Smooth muscle cell (in vitro differentiated cells): ENCODE measurements at regions not wholly inside any gene's neighbourhood (a gene's known extent, or its start where the extent isn't known, plus 50 kb on each side); places are given as distances from the start of the nearest gene placed in this dataset.

Experiments used
- DNase-seq: peaks from one replicate; lab custom pipeline; 2025; ENCODE audit not compliant: unreplicated experiment; lab: John Stamatoyannopoulos, UW
- H2AFZ ChIP-seq: fragments of 200-600 bp; sonication (generic); 2 replicates; pipeline ENCODE4 v1.6.0; 2016; ENCODE audit warnings: antibody characterized with exemption, low read depth, mild to moderate bottlenecking
- H3F3A ChIP-seq: fragments of 200-600 bp; sonication (generic); 2 replicates; pipeline ENCODE4 v1.6.0; 2017; ENCODE audit warnings: antibody characterized with exemption, low read depth
- H3K27ac ChIP-seq: fragments of 200-600 bp; sonication (generic); 2 replicates; pipeline ENCODE4 v1.5.1; 2016; ENCODE audit warnings: low read depth, mild to moderate bottlenecking
- H3K27me3 ChIP-seq: fragments of 200-600 bp; sonication (generic); 2 replicates; pipeline ENCODE4 v1.6.1; 2016; ENCODE audit warnings: low read depth, mild to moderate bottlenecking
- H3K36me3 ChIP-seq: fragments of 200-600 bp; sonication (generic); 2 replicates; pipeline ENCODE4 v1.5.1; 2016; ENCODE audit warnings: low read depth
- H3K4me1 ChIP-seq: fragments of 200-600 bp; sonication (generic); 2 replicates; pipeline ENCODE4 v1.5.1; 2016; ENCODE audit warnings: low read depth
- H3K4me2 ChIP-seq: fragments of 200-600 bp; sonication (generic); 2 replicates; pipeline ENCODE4 v1.6.0; 2016; ENCODE audit warnings: mild to moderate bottlenecking
- H3K4me3 ChIP-seq: fragments of 200-600 bp; sonication (generic); 2 replicates; pipeline ENCODE4 v1.5.1; 2016; ENCODE audit warnings: mild to moderate bottlenecking
- H3K79me2 ChIP-seq: fragments of 200-600 bp; sonication (generic); 2 replicates; pipeline ENCODE4 v1.6.0; 2016; ENCODE audit warnings: low read depth, mild to moderate bottlenecking
- H3K9ac ChIP-seq: fragments of 200-600 bp; sonication (generic); 2 replicates; pipeline ENCODE4 v1.6.0; 2016; ENCODE audit warnings: low read depth
- H3K9me3 ChIP-seq: fragments of 200-600 bp; sonication (generic); replicated peaks from 2 replicates; pipeline ENCODE4 v1.5.1; 2016; ENCODE audit warnings: low read depth
- H4K20me1 ChIP-seq: fragments of 200-600 bp; sonication (generic); 2 replicates; pipeline ENCODE4 v1.6.0; 2016; ENCODE audit warnings: low read depth
- WGBS: methylation state at CpG from one replicate; pipeline ENCODE4 v1.1.7; 2016; ENCODE audit warnings: low lambda C conversion rate; 5-methylcytosine and 5-hydroxymethylcytosine counted together
- TF ChIP-seq, protein P1 (sequence below): fragments of 200-600 bp; sonication (generic); IDR thresholded peaks from 2 replicates; pipeline ENCODE4 v1.5.1; 2017; ENCODE audit warnings: borderline replicate concordance, mild to moderate bottlenecking, antibody characterized with exemption; ENCODE audit not compliant: insufficient read depth, poor library complexity, severe bottlenecking

DNA sequence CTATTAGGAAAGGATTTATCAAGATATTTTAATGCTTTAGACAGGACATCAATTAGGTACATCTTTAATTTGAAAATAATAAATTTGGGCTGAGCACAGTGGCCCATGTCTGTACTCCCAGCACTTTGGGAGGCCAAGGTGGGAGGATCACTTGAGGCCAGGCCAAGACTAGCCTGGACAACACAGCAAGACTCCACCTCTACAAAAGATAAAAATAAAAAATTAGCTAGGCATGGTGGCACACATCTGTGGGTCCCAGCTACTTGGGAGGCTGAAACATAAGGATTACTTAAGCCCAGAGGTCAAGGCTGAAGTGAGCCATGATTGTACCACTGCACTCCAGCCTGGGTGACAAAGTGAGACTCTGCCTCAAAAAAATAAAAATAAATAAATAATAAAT, 59.6 kb upstream of the IRF2 start:
- H3K27ac ChIP-seq: no peak overlapping the region
- no peak overlapping the region for H3K9ac ChIP-seq
- H3K36me3 ChIP-seq: no peaks in the 10 kb centered on the region
- H3K27me3 ChIP-seq: no peaks in the 10 kb centered on the region
- TF ChIP-seq, protein P1, sequence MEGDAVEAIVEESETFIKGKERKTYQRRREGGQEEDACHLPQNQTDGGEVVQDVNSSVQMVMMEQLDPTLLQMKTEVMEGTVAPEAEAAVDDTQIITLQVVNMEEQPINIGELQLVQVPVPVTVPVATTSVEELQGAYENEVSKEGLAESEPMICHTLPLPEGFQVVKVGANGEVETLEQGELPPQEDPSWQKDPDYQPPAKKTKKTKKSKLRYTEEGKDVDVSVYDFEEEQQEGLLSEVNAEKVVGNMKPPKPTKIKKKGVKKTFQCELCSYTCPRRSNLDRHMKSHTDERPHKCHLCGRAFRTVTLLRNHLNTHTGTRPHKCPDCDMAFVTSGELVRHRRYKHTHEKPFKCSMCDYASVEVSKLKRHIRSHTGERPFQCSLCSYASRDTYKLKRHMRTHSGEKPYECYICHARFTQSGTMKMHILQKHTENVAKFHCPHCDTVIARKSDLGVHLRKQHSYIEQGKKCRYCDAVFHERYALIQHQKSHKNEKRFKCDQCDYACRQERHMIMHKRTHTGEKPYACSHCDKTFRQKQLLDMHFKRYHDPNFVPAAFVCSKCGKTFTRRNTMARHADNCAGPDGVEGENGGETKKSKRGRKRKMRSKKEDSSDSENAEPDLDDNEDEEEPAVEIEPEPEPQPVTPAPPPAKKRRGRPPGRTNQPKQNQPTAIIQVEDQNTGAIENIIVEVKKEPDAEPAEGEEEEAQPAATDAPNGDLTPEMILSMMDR: no peak
- H3K4me2 ChIP-seq: no peak overlapping the region
- H2AFZ ChIP-seq: no peak overlapping the region
- H3K4me1 ChIP-seq: peaks cover 3% of the 10 kb centered on the region
- DNase-seq: no peak
- H3K4me3 ChIP-seq: no peak overlapping the region
- no peaks in the 10 kb centered on the region for H3K9me3 ChIP-seq
- H4K20me1 ChIP-seq: no peaks in the 10 kb centered on the region
- peaks cover 6% of the 10 kb centered on the region for H3F3A ChIP-seq
- no peaks in the 10 kb centered on the region for H3K79me2 ChIP-seq

DNA sequence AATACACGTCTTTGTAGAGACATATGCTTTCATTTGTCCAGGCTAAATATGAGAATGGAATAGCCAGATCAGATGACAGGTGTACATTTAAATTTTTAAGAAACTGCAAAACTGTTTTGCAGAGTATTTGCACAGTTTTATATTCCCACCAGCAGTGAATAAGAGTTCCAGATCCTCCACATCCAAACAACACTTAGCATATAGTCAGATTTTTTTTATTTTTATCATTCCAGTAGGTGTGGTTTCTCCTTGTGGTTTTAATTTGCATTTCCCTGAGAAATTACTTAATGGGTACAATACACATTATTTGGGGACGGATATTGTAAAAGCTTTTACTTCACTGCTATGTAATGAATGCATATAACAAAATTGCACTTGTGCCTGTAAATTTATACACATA, 56.7 kb upstream of the IRF2 start:
- Histone ChIP-seq H3F3A (peaks cover 6% of the 10 kb centered on the region), H3K4me2 (no peak overlapping the region), H4K20me1 (no peaks in the 10 kb centered on the region), H3K27ac (no peak overlapping the region), H3K36me3 (no peaks in the 10 kb centered on the region), H3K9ac (no peak overlapping the region), H3K9me3 (no peaks in the 10 kb centered on the region), H3K4me3 (no peak overlapping the region), H3K79me2 (no peaks in the 10 kb centered on the region), H3K27me3 (no peaks in the 10 kb centered on the region), H3K4me1 (peaks cover 2% of the 10 kb centered on the region), H2AFZ (no peak overlapping the region)
- DNase-seq: no peak
- TF ChIP-seq, protein P1: no peak
- 95% methylated on average over 2 of the region's 2 CpGs for WGBS

DNA sequence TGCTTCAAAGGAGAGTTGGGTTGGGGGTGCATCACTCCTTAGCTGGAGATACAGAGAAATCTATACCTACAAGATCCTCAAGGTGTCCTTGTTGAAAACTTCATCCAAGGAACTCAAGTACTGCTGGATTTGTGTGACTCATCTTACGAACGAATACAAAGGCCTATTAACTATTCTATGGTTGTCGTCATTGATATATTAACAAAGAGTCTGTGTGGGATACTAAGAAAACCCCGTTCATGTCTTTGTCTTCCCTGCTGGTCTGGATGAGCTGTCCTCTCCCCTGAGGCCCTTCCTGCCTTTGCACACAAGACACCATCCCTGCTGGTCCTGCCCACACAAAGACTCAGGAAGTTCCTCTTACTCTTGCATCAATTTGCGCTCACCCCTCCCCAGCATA, 54.9 kb upstream of the IRF2 start:
- Histone ChIP-seq H2AFZ (no peak overlapping the region), H3K4me1 (no peaks in the 10 kb centered on the region), H3K9me3 (peaks cover 4% of the 10 kb centered on the region), H3K9ac (no peak overlapping the region), H3K36me3 (no peaks in the 10 kb centered on the region), H3K4me3 (no peak overlapping the region), H4K20me1 (no peaks in the 10 kb centered on the region), H3K27ac (no peak overlapping the region), H3K79me2 (no peaks in the 10 kb centered on the region), H3K27me3 (no peaks in the 10 kb centered on the region), H3F3A (peaks cover under 1% of the 10 kb centered on the region), H3K4me2 (no peak overlapping the region)
- WGBS: 80% methylated on average over 5 of the region's 5 CpGs
- DNase-seq: no peak
- TF ChIP-seq, protein P1: no peak

DNA sequence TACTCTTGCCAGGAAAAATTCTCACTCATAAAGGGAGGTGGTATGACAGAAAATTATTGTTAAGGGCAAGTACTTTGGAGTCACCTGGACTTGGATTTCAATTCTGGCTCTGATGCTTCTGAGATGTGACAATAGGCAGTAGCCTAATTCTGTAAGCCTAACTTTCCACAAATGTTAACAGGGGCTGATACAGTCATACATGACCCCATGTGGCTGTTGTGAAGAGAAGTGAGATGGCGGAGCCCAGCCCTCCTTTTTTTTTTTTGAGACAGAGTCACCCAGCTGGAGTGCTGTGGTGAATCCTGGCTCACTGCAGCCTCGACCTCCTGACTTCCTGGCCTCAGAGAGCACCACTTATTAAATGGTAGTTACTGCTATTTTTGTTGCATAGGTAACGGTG, 54.4 kb upstream of the IRF2 start:
- H3K9me3 ChIP-seq: peaks cover 4% of the 10 kb centered on the region
- no peaks in the 10 kb centered on the region for H3K27me3 ChIP-seq
- TF ChIP-seq, protein P1: no peak
- no peaks in the 10 kb centered on the region for H3K4me1 ChIP-seq
- H4K20me1 ChIP-seq: no peaks in the 10 kb centered on the region
- H3K4me2 ChIP-seq: no peak overlapping the region
- H3K27ac ChIP-seq: no peak overlapping the region
- no peak overlapping the region for H3K4me3 ChIP-seq
- no peak overlapping the region for H2AFZ ChIP-seq
- no peaks in the 10 kb centered on the region for H3K36me3 ChIP-seq
- H3F3A ChIP-seq: no peaks in the 10 kb centered on the region
- H3K9ac ChIP-seq: no peak overlapping the region
- no peak for DNase-seq
- 94% methylated on average over 3 of the region's 3 CpGs for WGBS
- no peaks in the 10 kb centered on the region for H3K79me2 ChIP-seq
